ENCODE measurements at regions not wholly inside any gene's neighbourhood (a gene's known extent, or its start where the extent isn't known, plus 50 kb on each side); places are given as distances from the start of the nearest gene placed in this dataset.
"Not testable (repeated sequence)": the region's sequence is repeated elsewhere in the genome, so short reads cannot be mapped to it uniquely, and the experiment has no call there.

DNA sequence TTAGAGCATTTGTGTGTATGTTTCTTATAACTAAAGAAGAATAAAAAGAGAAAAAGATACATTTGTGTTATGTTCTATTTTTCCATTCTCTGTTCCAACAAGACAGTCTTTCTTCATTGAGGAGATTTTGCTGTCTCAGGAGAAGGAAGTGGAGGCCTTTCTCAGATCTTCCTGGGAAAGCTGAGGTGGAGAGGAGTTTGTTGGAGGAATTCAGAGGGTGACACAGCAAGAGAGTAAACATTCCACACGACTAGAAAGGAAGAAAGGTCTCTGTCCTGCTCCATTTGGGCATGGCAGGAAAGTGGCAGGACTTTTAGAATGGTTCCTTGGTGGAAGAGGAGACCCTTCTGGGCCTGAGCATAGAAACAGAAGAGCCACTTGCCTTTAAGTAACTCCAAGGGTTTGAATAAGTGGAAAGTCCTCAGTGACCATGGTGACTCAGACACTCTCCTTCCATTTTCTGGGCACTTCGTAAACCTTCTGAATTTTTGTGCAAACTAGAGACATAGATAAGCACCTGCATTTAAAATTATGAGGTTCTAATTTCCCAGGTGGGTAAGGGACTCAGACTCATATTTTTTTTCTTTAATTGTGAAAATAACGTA, 52.3 kb upstream of the COL5A2 start:
- intact Hi-C loops (cut with DNase I): no loop called here
- DNase-seq (ENCODE audit: missing footprints) (no peak), ATAC-seq (no peak)

GRCh38 chr2:189232759-189233406, 53.3 kb upstream of the COL5A2 start:
- ATAC-seq: no peak
- intact Hi-C loops (cut with DNase I): no loop called here
- no peak for DNase-seq (ENCODE audit: missing footprints)

DNA sequence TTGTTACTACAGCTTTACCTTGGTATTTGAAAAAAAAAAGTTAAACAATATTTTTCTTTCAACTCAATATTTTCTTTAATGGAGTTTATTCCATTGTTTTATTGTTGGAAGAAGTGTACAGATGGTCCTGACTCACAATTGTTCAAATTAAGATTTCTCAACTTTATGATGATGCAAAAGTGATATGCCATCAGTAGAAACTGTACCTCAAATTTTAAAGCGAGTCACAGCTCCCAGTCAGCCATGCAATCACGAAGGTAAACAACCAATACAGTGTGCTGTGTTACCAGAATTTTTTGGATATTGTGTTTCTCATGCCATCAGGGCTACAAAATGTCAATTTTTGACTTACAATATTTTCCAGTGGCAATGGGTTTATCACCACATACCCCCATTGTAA, 54.0 kb upstream of the COL5A2 start:
- intact Hi-C loops (cut with DNase I): no loop called here
- DNase-seq (ENCODE audit: missing footprints) (no peak), ATAC-seq (no peak)

- intact Hi-C loops (cut with DNase I): no loop called here
- DNase-seq (ENCODE audit: missing footprints) (no peak), ATAC-seq (no peak)
Observed at GRCh38 chr2:189234991-189235390, 55.4 kb upstream of the COL5A2 start.

- ATAC-seq: no peak
- DNase-seq (ENCODE audit: missing footprints): no peak
- intact Hi-C loops (cut with DNase I): no loop called here
Observed at GRCh38 chr2:189236066-189236465, 56.5 kb upstream of the COL5A2 start.

DNA sequence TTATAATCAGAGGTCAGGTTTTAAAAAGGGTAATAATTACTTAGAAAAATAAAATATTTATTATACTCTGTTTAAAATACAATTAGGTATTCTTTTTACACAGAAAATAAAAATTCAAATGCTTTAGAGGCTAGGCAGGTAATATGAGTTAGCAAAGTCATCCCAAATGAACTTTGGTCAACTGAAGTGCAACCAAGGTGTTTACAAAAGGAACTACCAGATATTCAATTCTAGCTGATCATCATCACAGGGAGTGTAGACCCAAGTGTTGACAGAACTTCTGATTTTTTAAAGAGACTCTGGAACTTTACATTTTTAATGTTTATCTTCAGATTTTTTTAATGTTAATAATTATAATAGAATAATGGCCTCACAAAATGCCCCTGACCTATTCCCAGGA, 59.3 kb upstream of the COL5A2 start:
- no peak for ATAC-seq

DNA sequence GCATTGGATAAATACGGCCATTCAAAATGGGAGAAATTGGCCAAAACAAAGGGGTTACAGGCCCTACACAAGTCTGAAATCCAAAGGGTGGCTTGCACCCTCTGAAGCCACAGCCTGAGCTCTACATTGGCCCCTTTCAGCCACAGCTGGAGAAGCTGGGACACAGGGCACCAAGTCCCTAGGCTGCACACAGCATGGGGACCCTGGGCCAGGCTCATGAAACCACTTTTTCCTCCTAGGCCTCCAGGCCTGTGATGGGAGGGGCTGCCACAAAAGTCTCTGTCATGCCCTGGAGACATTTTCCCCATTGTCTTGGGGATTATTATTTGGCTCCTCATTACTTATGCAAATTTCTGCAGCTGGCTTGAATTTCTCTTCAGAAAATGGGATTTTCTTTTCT, 64.3 kb upstream of the COL5A2 start:
- intact Hi-C loops (cut with DNase I); ATAC-seq; DNase-seq (ENCODE audit: missing footprints): not testable (repeated sequence)

More for the DNA sequence above, 59.3 kb upstream of the COL5A2 start:
- intact Hi-C loops (cut with DNase I): no loop called here
- DNase-seq (ENCODE audit: missing footprints): no peak

DNA sequence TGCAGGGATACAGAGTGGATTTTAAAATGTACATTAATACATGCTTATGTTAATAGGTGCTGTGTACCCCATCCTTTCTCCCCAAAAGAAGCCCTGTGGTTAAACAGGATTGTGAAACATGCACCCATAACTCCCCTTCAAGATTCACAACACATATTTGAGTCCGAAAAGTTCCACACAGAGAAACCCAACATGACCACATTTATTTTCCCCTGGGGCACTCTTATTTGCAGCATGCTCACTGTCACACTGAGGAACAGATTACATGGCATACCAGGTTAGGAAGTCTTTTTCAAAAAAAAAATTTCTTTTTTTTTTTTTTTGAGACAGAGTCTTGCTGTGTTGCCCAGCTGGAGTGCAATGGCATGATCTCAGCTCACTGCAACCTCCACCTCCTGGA, 67.7 kb upstream of the COL5A2 start:
- ATAC-seq (no peak), DNase-seq (ENCODE audit: missing footprints) (no peak)
- intact Hi-C loops (cut with DNase I): no loop called here

GRCh38 chr2:189248141-189248540, 68.6 kb upstream of the COL5A2 start:
- ATAC-seq (peak; percentile 26), DNase-seq (ENCODE audit: missing footprints) (no peak)
- intact Hi-C loops (cut with DNase I): no loop called here

DNA sequence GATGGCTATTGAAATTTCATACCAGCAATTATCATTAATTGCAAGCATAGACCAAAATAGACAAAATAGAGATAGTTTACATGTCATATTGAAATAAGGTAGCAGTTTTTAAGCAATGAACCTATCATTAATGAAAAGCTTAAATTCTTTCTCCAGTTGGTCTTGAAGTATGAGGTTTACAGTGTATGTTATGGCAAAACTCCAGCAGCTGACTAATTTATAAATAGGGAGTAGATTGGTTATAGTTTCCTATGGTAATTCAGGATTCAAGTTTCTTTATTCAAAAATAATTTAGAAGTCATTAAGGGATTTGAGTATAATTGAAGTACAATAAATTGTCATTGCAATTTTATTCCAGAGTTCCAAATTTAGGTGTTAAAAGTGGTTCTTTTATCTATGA, 69.6 kb upstream of the COL5A2 start:
- intact Hi-C loops (cut with DNase I): no loop called here
- no peak for DNase-seq (ENCODE audit: missing footprints)
- no peak for ATAC-seq

DNA sequence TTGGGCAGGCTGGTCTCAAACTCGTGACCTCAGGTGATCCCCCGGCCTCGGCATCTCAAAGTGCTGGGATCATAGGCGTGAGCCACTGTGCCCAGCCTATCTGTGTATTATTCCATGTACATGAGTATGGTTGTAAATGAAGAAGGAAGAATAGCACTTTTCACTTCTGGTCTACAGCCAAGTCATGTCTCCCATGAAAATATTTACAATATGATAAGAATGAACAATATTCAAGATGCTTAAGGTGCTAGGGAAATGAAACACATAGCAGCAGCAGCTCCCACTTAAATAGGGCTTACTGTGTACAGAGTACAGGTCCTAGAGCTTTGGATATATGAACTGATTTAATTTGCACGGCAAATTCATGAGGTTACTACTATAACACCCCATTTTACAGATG, 70.3 kb upstream of the COL5A2 start:
- DNase-seq (ENCODE audit: missing footprints) (no peak), ATAC-seq (no peak)
- intact Hi-C loops (cut with DNase I): no loop called here

GRCh38 chr2:189252991-189253675, 73.6 kb upstream of the COL5A2 start:
- ATAC-seq: no peak
- no peak for DNase-seq (ENCODE audit: missing footprints)
- intact Hi-C loops (cut with DNase I): no loop called here

DNA sequence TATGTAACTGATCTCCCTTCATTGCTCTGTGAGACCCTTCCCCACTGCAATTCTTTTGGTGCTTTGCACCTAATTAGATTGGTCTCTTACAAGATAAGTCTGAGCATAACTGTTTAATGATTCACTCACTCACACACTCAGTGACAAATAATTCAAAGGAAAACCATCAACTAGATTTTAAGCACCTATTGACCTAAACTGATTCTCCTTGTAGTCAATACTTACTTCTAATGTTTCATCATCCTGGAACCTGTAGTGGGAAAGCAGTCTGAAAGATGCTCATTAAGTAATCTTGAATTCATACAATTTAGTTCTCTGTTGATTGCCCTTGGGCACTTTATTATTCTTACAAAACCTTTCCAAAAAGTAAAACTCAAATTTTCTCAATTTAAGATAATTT, 74.3 kb upstream of the COL5A2 start:
- intact Hi-C loops (cut with DNase I): no loop called here
- ATAC-seq (no peak), DNase-seq (ENCODE audit: missing footprints) (no peak)

GRCh38 chr2:189254268-189254883, 74.8 kb upstream of the COL5A2 start:
- DNase-seq (ENCODE audit: missing footprints) (peak; percentile 71), ATAC-seq (peak; percentile 66)
- intact Hi-C loops (cut with DNase I): no loop called here

DNA sequence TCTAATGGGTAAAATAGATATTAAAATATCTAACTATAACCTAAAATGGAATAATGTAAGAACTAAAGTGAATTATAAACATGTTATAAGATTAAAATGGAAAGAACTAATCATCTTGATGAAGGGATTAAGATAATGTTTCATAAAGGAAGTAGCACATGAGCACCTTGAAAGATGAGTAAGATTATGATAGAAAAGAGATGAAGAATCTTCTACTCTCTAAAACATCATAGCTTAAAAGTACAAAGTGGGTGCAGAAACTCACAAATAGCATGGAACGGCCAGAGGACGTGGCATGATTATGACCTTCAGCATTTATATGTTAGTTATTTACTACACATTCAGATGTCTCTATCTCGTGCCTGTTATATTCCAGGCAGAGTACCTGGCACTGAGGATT, 76.2 kb upstream of the COL5A2 start:
- ATAC-seq (no peak), DNase-seq (ENCODE audit: missing footprints) (no peak)
- intact Hi-C loops (cut with DNase I): no loop called here

DNA sequence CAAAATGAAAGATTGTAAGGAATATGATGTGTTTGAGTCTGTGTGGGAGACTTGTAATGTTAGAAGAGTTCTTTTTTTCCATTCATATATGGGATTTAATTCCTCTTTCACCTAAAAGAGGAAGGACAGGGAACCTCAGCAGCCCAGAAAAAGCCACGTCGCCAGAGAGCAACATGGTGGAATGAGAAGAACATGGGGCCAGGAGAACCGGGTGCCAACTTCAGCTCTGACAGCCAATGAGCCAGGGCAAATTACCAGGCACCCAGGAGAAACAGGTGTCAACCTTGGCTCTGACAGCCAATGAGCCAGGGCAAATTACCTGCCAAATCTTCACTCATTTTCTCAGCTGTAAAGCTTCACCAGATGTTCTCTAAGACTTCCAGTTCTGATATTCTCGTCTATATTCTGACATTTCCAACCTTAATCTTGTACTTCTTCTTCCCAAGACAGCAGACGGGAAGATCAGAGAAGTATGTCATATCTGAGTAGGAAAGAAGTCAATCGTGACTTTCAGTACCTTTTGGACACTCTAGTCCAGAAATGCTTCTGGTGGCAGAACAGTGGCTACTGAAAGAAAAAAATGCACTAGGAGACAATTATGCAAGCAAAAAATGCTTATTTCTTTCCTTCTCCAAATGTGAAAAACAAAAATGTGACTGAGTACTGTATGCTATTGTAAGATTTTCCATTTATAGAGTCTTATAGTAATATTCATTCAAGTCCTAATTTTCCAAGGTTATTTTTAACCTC, 79.2 kb upstream of the COL5A2 start:
- intact Hi-C loops (cut with DNase I): no loop called here
- DNase-seq (ENCODE audit: missing footprints): no peak
- ATAC-seq: no peak

GRCh38 chr2:189260361-189260814, 80.8 kb upstream of the COL5A2 start:
- no peak for DNase-seq (ENCODE audit: missing footprints)
- no peak for ATAC-seq
- intact Hi-C loops (cut with DNase I): no loop called here

GRCh38 chr2:189261431-189261841, 81.9 kb upstream of the COL5A2 start:
- intact Hi-C loops (cut with DNase I): no loop called here
- ATAC-seq: no peak
- no peak for DNase-seq (ENCODE audit: missing footprints)

GRCh38 chr2:189261916-189262315, 82.4 kb upstream of the COL5A2 start:
- intact Hi-C loops (cut with DNase I): no loop called here
- DNase-seq (ENCODE audit: missing footprints): no peak
- ATAC-seq: no peak
